GM12873 (cell line): ENCODE measurements at regions not wholly inside any gene's neighbourhood (a gene's known extent, or its start where the extent isn't known, plus 50 kb on each side); places are given as distances from the start of the nearest gene placed in this dataset.

Experiments used
- CTCF ChIP-seq: IDR thresholded peaks from 2 replicates; pipeline ENCODE4 v1.5.1; 2012; ENCODE audit warnings: low read depth, mild to moderate bottlenecking, moderate library complexity, low read length, control low read depth; ENCODE audit not compliant: insufficient read depth; ENCODE audit errors: missing control alignments

DNA sequence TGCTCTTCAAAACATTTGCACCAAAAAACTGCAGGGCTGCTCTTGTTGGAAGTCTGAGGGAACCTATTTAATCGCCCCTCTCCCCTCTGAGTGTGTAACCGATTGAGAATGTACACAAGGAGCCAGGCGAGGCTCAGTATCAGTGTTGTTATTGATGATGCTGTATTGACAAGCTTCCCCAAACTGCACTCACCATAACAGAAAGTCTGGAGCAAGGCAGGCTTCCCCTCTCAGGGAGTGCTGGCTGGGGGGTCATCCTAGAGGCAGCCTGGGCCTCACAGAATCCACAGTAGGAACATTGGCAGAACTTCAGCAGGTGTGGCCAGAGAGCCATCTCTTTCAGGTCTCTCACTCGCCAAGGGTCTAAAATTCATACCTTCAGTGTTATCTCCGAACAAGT lies 58.1 kb upstream of the TUNAR start:
- TF ChIP-seq CTCF = no peak

DNA sequence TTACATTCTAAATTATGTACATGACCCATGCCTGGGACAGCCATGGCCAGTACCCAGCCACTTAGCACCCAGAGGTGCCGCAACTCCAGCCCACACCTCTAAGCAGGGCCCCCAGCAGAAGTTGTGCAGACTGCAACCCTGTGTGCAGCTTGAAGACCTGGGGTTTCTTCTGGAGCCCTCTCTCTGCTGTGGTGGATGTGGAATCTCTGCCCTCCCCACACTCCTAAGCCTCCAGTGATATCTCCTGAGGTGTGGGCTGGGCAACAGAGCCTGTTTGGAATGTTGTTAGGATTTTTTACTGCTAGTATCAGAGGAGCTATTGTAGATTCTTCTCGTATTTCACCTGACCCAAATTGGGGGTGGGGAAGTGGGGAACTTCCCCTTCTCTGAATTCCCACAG lies 59.4 kb upstream of the TUNAR start:
- TF ChIP-seq CTCF = no peak

DNA sequence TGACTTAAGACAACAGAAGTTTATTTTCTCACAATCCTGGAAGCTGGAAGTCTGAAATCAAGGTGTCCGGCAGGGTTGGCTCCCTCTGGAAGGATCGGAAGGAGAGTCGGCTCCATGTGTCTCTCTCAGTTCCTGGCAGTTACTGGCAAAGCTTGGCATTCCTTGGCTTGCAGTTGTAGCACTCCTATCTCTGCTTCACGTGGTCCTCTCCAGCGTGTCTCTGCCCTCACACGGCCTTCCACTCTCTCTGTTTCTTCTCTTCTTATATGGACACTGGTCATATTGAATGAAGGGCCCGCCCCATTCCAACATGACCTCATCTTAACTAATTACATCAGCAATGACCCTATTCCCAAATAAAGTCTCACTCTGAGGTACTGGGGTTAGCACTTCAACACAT lies 60.1 kb upstream of the TUNAR start:
- TF ChIP-seq CTCF = no peak

GRCh38 chr14:95815226-95815690 lies 61.4 kb upstream of the TUNAR start:
- no peak for TF ChIP-seq CTCF

DNA sequence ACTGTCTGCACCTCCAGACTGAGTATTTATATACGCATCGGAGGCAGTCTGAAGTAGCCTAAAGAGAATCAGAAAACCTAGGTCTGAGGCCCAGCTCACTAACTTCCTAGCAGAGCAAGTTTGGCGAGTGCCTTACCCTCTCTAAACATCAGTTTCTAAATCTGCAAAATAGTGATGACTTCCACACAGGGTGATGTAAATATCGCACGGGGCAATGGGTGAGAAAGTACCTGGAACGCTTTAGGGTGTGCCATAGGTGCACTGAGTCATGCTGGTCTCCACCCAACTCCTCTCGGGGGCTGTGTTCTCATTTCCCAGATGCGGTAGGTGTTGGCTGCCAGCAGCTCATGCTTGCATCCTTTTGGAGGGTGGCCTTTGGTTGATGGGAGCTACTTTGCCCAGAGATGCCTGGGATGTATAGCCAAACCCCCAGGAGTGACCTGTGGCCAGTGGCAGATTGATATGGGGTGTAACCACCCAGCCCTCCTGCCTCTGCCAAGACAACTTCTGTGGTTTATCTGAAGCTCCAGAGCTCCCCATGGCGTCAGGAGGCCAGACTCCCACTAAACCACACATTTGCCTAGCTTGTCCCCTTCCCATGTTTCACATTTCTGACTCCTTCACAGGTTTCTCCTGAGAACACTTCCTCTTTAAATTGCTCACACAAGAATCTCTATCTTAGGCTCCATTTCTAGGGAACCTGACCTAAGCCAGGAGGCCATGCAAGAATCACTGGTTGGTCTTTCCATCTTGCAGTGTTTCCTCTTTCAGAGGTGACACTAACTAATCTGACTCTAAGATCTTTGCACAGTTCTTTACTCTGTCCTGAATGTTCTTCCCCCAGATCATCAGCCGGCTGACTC lies 62.0 kb upstream of the TUNAR start:
- no peak for TF ChIP-seq CTCF

GRCh38 chr14:95811813-95812212 lies 64.8 kb upstream of the TUNAR start:
- no peak for TF ChIP-seq CTCF

- no peak for TF ChIP-seq CTCF
Observed at GRCh38 chr14:95808371-95808770, 68.3 kb upstream of the TUNAR start.
